GM18502 (cell line): ENCODE measurements at regions not wholly inside any gene's neighbourhood (a gene's known extent, or its start where the extent isn't known, plus 50 kb on each side); places are given as distances from the start of the nearest gene placed in this dataset.

Source experiments
- ATAC-seq: cut with Tn5 transposase; IDR thresholded peaks from one replicate; pipeline ENCODE4 v1.9.1; 2021; ENCODE audit warnings: mild to moderate bottlenecking; ENCODE audit not compliant: unreplicated experiment, poor library complexity

DNA sequence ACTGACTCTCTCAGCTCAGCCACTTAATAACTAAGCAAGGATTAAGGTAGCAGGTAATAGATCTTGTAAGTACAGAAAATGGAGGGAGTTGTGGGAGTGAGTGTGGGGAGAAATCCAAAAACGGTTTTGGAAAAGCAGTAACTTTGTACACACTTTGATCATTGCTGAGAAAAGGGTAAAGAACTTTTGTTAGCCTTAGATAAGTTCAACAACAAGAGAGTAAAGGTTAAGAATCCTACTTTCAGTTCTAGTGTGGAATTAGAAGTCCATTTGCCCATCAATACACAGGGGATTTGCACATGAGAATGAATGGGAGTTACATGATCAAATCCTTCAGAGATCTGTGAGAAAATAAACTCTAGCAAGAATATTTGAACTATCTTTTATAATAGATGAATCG is 528.7 kb downstream of the SOX2 start:
- no peak for ATAC-seq

DNA sequence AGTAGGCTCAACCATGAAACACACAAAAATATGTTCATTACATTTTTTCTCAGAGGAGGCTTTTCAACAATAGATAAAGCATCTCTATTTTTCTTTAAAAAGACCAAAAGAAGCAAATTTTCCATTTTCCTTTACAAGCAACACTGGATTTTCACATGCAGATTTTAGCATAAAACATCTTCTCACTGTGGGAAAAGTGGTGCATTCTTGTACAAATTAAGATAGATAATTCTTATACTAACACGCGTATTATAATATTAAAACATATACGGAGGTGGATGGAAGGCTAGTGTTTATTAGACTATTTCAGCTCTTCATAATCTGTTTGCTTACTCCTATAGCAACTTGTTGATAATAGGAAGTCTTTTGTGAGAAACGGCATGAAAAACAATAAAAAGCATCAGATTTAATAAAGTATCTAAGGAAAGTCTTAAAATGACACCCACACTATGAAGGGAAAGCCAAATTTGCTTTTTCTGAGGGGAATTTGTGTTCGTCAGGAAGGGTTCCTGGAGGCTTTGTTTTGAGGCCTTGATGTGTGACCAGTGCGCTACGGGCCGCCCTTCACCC is 529.6 kb downstream of the SOX2 start:
- ATAC-seq = no peak

DNA sequence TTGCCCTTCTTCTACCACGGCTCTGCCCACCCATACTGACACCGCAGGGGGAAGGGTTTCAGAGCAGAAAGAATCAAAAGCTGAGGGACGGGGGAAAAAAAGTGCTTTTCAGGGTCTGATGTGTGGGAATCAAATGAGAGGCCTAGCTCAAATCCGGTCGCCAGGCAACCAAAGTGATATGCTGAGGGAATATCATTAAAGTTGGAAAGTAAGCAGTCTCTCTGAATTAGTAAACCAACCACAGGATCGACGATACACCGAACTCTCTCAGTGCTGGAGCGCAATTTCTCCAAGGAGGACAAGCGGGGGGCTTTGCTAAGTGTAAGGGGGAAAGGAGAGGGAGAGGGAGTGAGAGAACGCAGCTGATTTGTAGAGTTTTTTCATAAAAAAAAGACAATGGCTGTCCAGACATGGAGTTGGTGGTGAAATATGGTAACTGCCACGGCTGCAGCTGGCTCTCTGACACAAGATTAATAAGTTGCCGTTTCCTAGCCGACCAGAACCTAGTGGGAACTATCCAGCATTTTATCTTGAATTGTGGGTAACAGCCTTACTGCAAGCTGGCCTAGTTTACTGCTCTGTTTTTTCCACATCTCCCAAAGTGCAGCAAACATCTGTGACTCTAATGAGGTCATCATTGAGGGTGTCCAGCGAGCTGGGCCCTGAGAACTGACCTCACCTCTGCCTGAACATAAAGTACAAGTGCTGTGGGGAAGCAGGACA is 530.2 kb downstream of the SOX2 start:
- ATAC-seq = no peak

DNA sequence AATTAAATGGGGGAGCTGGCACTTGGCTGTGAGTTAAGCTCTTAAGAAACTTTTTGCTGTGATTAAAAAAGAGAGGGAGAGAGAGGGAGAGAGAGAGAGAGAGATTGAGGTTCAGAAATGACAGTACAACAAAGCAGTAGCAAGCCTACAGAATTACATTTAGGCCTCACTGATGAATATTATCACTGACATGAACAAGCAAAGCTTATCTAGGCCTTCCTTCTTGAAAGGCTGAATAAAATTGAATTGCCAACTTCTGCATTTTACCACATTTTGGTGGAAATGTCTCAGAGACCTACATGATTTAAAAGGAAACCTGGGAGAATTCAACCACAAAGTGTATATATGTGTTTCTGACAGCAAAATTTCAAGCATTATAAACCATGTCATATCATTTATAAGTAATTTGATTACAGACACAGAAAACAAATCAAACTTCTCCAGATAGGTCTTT is 530.8 kb downstream of the SOX2 start:
- ATAC-seq = no peak

DNA sequence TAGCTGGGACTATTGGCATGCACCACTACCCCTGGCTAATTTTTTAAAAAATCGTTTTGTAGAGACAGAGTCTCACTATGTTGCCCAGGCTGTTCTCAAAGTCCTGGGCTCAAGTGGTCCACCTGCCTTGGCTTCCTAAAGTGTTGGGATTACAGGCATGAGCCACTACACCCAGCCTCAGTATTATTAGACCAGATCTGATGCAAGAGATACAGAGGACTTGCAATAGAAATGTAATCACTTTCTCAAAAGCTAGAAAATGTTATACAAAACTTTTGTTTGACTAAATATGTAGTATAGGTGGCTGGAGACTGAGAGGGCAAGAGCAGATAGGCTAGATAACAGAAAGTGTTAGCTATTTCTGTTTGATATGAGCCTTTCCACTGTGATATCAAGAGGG is 531.9 kb downstream of the SOX2 start:
- ATAC-seq = no peak

DNA sequence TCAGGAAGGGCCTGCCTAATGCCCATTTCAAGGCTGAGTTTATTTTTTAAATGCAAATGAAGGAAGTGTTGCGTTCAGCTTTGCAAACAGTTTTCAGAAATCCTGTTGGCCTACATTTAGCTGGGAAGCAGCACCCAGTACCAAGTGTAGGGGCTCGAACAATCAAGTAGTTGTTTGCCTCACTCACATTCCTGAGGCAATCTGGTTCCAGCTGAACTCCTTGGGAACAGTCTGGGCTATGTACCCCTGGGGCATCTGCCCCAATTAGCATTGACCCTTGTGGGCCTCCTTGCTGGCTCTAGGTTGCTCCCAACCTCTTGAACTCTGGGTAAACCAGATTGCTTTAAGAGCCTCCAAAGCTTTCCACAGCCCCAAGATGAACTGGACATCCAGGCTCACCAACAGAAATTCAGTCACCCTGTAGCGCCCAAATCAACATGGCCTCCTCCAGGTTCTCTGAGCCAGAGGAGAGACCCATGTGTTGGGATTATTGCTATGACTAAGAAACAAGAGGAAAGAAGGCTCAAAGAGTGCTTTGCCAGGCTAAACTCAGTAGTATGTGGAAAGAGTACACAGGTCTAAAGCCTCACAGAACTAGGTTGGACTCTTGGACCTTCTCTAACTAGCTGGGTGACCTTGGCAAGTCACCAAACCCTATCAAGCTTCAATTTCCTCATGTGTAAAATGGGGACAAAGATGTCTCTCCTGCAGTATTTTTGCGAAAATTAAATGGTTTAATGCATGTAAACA is 532.7 kb downstream of the SOX2 start:
- no peak for ATAC-seq

DNA sequence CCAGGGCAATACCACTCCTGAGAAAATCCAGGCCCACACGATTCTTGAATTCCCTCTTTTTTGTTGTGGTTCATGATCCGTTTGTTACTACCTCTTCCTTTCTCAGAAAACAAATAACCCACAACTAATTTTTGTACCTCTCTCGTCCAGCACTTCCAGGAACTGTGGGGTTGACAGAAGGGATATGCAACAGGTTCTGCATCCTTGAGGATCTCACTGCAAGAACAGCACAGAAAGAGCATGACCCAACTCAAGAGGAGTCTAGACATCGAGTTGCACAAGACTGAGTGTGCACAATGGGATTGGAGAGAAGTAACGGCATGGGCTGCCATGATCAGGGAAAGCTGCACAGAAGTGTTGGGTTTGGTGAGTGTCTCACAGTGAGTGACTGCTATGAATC is 533.3 kb downstream of the SOX2 start:
- no peak for ATAC-seq

DNA sequence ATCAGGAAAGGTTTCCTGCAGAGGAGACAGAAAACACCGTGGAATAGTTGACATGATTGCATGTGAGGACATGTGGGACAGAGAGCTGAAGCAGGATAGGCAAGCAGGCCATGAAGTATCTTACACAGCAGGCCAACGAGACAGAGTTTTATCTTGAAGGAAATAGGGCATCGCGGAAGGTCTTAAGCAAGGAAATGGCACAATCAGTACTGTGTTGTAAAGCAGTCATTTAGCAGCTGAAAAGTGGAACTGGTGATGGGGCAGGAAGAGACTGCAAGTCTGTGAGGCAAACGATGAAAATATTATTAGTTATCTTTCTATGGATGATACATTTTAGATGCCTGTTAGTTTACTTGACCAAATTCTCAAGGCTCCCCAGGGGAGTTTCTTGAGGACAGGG is 535.1 kb downstream of the SOX2 start:
- no peak for ATAC-seq

DNA sequence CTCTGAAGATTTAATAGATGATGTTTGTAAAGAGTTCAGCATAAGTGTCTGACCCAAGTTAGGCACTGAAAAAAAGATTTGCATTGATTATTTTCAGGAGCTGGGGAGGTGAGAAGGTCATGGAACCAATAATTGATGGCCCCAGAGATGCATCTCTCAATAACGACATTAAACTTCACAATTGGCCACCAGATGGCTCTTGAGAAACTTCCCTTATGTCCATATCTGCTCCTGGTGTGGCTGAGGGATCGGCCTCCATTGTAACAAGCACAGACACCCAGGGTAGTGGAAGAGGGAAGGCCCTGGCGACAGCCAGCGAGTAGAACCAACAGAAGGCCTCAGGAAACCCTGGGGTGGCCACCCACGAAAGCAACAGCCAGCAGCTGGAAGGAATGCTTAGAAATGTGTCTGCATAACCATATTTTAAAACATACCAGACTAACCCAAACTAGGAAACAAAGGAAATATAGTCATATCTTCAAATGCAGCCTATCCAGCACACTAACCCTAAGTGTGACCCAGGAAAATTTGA is 536.7 kb downstream of the SOX2 start:
- no peak for ATAC-seq

DNA sequence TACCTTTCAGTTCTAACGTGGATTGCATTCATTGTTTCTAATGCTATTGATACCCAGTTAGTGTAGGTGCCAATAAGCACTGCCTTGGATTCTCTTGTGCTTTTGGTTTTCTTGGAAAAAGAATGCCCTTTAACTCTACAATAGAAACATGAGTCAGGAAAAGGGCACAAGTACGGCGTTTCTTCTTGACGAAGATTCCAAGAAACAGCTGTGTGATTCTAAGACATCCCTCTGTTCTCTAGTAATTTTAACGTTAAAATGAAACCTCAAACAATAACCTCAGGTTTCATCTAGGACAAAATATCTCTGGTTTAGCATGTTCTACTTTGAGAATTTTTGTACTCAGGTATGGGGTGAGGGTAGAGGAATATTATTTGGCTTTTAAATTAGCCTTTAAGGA is 540.5 kb upstream of the ATP11B start:
- no peak for ATAC-seq

DNA sequence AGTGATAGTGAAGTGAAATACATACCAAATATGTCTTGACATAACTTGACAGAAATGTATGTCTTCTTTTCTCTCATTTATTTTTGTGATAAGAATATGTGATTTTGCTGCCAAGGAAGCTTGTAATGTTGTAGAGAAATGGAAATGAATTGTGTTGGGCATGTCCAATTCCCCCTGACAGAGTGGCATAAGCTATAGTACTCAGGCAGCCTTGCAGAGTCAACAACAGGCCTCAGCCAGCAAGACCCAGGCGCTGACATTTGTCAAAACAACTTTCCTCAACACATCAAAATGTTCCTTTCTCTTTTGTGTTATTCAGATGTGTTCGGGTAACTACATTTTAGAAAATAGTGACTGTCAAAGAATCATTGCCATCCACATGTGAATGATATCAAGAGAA is 538.1 kb upstream of the ATP11B start:
- no peak for ATAC-seq

DNA sequence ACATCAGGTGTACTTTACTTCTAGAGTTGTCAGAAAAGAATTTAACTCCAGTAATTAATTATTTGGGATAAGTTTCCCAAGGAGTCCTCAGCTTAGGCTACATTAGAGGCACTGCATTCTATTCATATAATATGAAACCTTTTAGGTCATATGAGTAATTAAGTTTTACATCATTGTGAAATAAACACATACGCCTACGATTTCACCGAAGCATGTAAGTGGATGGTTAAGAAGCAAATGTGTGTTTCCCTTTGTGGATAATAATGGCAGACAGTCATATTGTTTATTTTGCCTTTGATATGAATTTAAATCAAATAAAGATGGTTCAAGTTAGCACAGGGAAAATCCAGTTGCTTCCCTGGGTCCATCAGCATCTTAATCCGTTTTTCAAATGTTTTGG is 535.9 kb upstream of the ATP11B start:
- ATAC-seq = no peak

DNA sequence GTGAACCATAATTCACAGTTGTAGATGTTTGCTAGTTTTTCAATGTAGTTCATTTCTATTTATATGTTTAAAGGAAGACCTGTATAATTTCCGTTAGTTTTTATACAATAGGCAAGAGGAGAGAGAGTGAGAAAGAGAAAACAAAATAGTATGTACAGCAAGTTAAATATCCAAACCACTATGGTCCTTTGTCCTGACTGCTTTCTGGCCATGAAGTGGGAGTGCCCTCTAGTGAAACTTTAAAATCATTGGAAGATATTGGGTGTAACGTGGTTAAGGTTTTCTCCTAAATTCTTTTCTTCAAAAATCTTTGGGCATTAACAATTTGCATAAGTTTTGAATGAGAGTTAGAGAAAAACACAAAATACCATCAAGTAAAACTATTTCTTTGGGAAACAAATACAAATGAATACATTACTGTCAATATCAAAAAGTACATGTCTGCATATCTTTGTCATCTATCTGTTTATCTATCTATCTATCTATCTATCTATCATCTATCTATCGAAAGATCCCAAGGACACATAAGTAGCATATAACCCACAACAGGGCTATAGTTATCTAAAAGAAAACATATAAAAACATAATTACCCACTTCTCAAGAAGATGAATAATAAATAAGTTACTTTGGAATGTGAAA is 534.6 kb upstream of the ATP11B start:
- no peak for ATAC-seq

DNA sequence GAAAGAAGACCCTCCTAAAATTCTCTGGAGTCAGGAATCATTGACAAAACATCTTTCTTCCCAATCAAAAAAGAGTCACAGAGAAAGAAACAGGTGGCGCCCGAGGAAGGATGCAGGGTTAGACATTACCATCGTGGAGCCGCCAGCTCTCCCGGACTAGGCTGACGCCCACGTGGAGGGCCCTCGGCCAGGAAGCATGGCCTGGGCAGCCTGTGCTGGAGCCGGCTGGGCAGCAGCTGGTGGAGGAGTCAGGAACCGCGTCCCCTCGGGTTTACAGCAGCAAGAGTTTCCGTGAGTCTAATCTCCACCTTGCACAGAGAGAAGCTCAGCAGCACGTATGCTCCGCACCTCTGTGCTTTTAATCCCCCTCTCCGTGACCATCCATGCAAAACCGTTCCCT is 533.7 kb upstream of the ATP11B start:
- ATAC-seq = no peak

DNA sequence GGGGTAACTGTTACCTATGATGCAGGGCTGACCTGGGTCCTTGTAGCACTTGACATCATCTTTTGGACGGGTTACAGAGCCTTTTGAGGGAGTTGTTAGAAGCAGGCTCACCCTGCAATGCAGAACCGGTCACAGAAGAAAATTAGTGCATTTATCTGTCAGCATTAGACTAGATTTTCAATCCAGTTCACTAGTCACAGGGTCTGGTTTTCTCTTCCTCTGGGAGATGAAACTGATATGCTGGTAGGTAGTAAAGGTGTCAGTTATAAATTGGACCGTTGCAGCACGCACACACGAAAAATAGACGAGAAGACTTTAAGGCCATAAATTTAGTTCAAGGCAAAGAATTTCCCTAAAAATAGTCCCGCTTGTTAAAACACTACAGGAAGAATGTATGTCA is 532.3 kb upstream of the ATP11B start:
- ATAC-seq = no peak

DNA sequence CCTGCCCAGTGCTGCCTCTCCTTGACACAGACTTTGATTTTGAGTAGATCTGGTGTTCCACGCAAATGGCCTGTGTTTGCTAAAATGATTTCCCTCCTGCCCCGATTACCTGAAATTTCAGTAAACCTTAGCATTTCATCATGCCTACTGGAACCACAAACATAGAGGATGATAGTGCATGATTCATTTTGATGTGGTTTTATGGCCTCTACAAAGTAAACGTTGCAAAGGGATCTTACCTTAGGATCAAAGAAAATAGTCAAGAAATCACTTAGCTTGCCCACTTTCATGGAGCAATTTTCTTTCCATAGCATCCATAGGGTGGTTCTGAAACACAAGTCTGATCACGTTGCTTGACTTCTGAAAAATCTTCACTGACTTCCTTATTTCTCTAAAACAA is 524.6 kb upstream of the ATP11B start:
- ATAC-seq = no peak

DNA sequence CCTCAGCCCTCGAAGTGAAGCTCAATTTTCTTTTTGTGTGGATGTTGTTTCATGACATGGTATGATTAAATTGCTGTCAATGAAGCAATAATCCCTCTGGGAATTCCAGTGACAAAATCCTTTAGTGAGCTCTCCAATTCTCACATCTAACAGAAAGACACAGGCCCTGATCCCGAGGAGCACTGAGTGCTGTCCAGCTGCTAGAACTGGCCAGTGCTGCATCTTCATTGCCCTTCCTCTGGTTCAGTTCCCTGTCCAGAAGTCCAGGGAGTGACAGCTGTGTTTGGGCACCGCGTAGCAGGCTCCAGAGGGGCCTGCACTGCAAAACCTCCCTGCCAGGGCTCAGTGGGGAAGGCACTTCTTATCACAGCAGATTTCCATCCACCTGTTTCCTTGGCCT is 516.8 kb upstream of the ATP11B start:
- no peak for ATAC-seq

DNA sequence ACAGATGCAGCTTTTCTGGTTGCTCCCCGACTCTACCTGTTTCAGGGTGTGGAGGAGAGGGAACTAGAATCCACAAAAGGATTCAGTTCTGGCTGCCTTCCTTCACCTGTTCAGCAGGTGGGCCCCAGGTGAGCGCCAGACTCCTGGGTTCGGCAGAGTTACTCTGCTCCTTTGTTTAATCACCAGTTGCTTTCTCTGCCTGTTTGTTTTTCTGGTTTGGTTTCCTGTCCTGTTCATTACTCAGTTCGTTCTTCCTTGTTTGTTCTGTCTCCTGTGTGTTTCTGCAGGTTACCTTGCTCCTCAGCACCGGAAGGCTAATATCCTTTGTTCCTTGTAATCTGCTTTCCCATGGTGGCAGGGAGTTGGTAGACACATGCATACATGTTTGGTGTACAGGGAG is 508.5 kb upstream of the ATP11B start:
- ATAC-seq = no peak

DNA sequence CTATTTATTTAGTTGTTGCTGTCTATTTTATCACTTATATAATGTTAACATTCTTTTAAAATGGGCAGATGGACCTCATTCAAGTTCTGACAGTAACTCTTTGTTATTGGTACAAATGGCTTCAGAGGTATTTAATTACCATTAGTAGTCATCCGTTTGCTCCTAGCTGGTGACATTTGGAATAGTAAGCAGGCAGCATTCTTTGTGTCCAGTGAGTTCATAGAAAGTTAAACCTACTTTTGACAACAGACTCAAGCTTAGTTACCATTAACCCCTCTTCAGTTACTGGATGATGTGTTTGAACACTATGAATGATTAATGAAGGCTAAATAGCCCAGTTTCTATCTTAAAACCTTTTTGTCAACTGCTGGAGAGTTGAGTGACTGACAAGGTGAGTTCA is 500.7 kb upstream of the ATP11B start:
- ATAC-seq = no peak

DNA sequence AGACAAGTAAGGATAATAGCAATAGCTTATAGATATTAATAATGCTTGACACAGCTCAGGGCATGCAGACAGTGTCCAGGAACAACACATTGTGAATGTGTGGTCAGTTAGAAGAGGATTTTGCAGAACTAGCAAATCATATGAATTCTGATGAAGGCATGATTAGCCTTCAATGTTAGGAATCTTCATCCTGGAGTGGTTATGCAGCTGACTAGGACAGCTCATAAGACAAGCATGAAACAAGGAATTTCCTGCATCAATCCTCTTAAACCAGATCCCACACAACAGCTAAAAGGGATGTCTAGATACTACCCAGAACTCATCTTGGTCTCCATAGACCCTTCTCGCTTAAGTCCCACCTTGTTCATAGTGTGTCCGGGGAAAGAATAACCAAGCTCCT is 499.0 kb upstream of the ATP11B start:
- ATAC-seq = no peak

DNA sequence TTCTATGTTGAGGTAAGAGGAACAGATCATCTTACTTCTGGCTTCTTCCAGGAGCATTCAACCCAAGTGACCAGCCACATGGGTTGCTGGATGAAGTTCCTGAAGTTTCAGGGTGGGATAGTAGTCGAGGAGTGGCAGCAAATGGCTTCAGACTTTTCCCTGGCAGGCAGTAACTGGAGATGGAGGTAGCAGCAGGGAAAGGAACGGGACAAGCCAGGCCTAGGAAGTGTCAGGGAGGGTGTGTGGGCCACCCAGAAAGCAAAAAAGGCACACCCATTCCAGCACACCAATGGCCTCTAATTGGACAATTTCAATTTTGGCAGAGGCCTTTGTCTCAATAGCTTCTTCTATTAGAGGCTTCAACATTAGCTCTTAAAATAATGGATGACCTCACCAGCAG is 498.6 kb upstream of the ATP11B start:
- no peak for ATAC-seq
